Stimulated activated CD4-positive, alpha-beta T cell treated with anti-CD3 and anti-CD28 coated beads, TNF-alpha, amount 100 ng/mL, for 4 hours (primary cell): ENCODE measurements at regions not wholly inside any gene's neighbourhood (a gene's known extent, or its start where the extent isn't known, plus 50 kb on each side); places are given as distances from the start of the nearest gene placed in this dataset.
"Not testable (repeated sequence)": the region's sequence is repeated elsewhere in the genome, so short reads cannot be mapped to it uniquely, and the experiment has no call there.

ENCODE experiments used
- DNase-seq, 3 experiments: peaks; one replicate each; pipeline ENCODE4 v3.0.0-alpha.2; 2020; ENCODE audit warnings: low read depth in 3 of 3

DNA sequence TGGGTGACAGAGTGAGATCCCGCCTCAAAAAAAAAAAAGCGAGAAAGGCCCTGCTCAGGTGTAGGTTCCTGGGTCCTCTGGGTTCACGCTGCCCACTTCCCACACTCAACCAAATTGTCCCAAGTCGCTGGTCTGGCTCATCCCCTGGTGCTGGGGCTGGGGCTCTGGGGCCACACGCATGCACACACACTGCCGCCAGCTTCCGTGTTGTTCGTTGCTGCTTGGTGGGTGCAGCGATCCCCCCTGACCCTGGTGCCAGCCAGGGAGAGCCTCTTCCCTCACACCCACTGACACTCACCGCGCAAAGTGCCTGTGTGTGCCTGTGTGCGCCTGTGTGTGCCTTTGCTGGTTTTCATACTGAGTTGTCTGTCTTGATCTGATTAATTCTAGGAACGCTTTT is 124.1 kb upstream of the NKX1-1 start:
- DNase-seq = no peak

DNA sequence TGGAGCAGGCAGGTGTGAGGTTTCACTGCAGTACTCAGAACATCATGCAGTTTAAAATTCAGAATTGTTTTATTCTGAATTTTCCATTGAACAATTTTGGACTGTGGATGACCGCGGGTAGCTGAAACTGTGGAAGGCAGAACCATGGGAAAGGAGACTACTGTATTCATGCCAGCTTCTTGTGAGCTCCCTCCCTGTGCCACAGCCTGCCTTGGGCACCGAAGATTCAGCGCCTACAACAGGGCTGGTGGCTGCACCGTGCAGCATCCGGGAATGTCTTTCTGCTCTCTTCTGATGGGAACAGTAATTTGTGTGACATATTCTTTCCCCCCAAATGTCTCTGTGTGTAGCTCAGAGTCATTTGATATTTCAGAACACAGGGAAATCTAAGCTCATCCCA is 118.5 kb upstream of the NKX1-1 start:
- DNase-seq = no peak

DNA sequence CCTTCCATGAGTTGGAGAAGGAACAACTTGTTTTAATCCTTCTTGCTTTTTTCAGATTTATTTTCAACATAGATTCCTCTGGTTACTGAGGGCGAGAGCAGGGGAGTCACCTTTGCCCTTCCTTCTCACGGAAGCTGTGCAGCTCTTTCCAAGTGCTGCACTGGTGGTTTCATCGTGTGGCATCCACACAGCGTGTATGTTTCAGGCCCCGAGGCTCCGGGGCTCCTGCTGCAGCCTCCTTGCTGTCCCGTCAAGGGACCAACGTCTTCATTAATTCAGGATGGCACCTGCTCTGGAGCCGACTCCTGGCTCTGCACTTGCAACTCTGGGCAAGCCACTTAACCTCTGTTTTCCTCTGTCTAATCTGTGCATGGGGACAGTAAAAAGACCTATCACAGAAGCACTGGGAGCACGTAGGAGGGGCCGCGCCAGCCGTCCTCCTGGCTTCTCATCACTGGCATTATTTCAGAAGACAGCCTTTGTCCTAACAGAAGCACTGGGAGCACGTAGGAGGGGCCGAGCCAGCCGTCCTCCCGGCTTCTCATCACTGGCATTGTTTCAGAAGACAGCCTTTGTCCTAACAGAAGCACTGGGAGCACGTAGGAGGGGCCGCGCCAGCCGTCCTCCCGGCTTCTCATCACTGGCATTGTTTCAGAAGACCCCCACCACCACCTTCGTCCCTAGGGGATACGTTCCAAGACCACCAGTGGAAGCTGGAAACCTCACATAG is 117.8 kb upstream of the NKX1-1 start:
- DNase-seq = no peak

DNA sequence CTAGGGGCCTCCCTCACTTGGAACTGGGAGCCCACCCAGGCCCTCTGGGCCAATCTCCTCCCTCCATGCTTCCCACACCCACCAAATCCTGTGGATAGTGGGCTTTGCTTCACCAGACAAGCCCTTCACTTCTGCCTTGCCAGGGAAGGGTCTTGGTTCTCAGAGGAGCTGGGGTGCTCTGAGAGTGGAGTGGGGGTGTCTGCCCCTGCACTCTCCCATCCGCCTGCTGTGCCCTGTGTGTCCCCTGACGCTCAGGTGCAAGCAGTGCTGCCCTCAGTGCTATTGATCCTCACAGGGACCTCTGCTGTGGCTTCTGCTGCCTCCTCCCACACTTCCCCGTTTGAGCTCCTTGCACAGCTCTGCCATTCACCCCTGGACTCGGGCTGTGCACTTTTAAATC is 117.3 kb upstream of the NKX1-1 start:
- no peak for DNase-seq

DNA sequence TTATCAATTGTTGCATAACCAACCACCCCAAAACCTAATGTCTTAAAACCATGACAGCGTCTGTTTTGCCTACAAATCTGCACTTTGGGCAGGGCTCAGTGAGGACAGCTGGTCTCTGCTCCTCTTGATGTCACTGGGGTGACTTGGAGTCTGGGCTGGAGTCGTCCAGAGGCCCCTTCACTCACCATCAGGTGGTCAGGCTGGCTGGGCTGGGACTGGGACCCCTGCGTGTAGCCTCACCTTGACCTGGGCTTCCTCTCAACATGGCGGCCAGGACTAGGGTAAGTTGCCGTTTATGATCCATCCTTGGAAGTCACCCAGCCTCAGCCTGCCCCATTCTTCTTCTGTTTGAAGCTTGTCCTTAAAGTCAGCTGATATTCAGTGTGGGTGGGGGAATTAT is 116.8 kb upstream of the NKX1-1 start:
- no peak for DNase-seq

DNA sequence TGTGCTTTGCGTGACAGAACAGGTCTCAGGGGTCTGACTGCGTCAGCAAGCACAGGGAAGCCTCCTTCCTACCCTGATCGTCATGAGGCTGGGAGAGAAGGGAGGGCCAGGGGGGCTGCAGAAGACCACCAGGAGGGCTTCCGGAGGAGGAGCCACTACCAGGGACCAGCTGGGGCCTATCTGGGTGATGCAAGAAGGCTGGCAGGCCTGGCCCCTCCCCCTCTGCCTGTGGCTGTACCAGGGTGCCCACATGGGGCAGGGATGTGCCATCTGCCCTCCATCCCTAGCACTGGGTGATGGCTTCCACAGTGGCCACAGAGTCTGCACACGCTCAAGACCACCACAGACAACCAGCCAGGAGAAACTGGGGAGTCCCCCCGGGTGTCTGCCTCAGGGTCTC is 116.4 kb upstream of the NKX1-1 start:
- no peak for DNase-seq

DNA sequence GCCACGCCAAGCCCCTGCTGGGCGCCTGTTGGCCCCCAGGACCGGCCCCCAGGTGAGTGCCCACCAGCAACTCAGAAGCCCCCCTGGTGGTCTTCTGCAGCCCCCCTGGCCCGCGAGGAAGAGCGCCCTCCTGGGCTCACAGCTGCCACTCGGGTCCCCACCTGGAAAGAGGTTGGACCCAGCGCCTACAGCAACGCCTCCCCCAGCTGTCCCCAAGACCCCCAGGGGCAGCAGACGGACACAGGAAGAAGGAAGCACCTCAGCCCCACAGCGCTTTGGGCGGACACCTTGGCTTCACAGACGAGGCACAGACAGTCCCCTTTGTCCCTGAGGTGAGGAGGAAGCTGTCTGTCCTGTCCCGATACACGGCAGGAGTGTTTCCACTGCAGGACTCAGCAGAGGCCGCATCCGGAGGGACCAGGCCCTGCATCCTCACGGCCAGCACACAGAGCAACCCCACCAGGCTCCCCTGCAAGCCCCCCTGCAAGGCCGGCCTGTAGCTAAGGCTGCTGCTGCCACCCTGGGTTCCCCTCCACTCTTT is 115.6 kb upstream of the NKX1-1 start:
- no peak for DNase-seq

DNA sequence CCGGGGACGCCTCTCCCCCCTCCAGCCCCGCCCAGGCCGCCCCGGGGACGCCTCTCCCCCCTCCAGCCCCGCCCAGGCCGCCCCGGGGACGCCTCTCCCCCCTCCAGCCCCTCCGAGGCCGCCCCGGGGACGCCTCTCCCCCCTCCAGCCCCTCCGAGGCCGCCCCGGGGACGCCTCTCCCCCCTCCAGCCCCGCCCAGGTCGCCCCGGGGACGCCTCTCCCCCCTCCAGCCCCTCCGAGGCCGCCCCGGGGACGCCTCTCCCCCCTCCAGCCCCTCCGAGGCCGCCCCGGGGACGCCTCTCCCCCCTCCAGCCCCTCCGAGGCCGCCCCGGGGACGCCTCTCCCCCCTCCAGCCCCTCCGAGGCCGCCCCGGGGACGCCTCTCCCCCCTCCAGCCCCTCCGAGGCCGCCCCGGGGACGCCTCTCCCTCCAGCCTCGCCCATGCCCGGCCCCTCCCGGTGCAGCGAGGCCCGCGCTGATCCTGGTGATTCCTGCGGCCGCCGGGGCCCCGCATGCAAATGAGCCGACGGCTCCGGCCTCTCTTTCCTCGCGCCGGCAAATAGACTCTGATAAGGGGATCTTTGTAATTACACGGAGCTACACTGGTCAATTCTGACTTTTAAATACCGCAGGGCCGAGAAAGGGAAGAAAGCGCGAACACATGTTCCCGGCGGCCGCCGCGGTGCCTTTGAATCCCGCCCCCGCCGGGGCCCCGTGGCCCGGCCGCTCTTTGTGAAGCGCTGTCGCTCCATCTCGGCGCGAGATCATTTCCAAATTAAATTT is 114.7 kb upstream of the NKX1-1 start:
- DNase-seq = not testable (repeated sequence)

DNA sequence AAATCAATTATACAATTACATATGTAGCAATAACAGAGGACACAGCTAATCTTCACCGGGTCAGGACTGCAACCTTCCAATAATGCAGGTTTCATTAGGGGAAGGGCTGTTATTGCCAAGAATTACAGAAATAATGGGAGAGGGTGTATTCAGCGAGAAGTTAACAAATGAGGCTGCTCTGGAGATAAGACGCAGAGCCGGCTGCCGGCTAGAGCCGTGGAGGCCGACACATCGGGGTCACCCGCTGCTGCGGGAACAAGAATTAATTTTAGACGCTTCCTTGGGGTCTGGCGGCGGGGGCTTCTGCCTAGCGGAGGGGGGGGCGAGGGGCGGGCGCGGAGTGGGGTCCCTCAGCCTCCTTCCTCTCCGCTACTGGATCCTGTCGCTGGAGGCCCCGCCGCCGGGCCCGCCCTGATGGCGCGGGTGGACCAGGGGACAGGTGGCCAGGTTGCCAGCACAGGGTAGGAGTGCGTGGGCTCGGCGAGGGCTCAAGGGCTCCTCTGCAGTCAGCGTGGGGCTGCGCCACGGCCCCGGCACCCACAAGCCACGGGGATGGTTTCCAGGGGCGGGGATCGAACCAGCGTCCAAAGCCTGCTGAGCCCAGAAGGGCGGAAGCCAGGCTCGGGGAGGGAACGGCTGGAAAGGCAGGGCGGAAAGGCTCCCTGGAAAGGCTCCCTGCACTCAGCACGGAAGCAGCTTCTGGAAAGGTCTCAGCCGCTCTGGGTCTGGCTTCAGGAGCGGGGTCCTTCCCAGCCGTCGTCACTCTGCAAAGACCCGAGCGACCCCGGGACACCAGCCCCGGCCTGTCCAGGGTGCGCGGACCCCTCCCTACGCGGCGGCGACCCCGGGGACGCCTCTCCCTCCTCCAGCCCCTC is 113.8 kb upstream of the NKX1-1 start:
- no peak for DNase-seq

DNA sequence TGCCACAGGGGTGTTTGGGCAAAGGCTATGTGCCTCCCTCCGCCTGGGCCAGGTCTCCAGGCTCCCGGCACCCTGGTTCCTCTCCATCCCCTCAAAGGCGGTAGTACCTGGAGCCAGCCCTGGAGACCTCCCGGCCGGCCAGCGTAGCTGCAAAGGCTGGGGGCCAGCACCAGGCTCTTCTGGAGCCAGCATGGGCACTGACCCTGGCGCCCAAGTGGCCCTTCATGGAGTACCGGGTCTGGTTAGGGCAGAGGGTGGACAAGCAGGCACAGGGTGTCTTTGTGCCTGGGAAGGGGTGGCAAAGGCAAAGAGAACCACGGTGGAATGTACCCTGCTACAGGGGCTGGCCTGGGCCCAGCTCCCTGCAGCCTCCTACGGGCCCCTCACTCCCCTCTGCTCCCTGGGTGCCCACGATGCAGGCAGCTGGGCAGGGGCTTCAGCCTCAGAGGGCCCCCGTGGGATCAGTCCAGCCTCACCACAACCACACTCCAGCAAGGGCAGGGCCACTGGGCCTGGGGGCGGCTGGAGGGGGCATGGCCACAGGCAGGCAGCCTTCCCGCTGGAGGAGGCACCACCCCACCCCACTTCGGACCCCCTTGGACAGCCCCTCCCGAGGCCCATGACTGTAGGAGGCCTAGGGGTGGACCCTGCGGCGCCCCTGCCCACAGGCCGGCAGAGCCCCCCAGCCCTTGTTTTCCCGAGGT is 112.9 kb upstream of the NKX1-1 start:
- DNase-seq = no peak

DNA sequence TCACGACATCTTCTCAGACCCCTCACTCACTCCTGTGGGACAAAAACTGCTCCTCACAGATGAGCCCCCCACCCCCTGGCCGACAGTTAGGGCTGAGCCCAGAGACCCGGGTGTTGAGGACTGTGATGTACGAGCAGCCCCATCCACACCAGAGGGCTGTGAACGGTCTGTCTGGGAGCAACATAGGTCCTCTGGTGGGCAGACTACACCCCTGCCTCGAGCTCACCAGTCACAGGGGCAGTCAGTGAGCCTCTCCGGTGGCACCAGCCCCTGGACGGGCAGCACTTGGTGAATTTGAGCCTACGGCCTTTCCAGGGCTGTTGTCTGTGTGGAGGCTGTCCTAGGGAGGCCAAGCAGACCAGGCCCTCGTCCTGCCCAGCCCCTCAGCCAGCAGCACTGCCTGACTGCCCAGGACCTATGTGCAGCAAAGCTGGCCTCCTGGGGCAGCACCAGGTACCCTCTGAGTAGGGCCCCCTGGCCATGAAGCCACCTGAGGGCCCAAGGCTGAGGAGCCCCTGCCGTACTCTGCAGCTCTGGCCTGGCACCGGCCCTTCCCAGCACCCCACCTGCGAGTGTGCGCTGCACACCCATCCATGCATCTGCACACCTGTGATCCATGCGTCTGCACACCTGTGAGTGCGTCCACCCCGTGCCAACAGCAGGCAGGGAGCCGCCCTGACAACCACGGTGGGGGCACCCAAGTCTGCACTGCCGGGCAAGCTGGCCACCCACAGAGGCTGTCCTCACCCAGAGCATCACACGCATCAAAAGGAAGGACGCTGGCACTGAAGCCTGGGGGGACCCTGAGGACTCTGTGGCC is 111.6 kb upstream of the NKX1-1 start:
- no peak for DNase-seq

DNA sequence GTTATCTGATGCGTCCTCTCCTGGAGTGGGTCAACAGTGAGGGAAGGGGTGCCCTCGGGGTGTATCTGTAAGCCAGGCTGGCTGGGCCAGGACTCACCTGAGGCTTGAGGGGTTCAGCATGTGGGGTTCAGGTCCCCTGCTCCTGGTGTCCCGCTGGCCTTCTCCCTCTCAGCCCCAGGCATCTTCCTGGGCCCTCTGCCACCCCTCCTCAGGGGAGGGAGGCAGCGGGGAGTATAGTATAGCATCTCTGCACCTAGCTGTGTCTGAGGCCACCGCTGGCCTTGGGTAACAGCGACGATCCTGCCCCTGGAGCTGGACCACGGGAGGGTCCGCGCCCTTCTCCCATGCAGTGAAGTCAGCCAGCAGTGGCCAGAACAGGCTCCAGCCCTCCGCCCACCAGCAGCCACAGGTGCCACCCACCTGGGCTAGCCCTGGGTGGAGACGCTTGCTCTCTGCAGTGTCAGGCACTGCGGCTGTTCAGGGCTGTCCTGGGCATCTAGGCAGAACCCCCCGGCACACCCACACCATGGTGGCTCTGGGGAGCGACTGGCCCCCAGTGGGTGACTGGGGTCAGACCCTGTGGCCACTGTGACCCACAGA is 110.7 kb upstream of the NKX1-1 start:
- no peak for DNase-seq

DNA sequence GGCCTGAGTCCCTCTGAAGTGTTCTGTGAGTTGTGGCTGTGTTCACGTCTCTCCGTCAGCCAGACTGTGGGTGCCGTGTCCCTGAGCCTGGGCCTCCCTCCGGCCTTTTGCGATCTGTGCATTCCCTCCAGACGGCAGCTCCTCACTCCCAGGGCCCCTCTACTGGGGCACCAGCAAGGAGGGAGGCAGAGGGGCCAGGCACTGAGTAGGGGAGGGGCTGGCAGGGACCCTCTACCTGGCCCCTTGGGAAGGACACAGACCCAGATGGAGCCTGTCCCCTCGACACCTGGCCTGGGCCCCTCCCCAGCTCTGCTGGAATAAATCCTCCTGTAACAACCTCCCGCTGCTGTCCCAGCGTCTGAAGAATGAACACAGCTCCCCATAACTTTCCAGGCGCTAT is 110.0 kb upstream of the NKX1-1 start:
- no peak for DNase-seq

DNA sequence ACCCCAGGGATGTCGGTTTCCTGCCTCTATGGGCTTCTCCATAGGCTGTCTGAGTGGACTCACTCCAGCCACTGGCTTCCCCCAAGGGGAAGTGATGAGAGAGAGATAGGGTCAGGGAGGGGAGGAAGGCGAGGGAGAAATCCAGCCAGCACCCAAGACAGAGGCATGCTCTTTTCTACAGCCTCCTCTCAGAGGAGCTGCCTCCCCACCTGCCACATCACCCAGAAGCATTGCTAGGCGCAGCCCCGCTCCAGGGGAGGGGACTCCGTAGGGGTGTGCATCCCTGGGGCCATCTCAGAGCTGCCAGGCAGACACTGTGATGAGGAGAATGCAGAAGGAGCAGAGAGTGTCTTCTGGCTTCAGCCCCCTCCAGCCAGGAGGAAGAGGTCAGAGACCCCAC is 109.5 kb upstream of the NKX1-1 start:
- no peak for DNase-seq

DNA sequence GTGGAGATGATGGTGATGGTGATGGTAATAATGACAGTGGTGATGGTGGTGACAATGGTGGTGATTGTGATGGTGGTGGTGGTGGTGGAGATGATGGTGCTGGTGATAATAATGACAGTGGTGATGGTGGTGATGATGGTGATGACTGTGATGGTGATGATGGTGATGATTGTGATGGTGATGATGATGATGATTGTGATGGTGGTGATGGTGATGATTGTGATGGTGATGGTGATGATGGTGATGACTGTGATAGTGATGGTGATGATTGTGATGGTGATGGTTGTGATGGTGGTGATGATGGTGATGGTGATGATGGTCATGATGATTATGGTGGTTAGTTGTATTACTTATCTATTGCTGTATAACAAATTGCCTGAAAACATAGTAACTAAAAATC is 108.9 kb upstream of the NKX1-1 start:
- no peak for DNase-seq

DNA sequence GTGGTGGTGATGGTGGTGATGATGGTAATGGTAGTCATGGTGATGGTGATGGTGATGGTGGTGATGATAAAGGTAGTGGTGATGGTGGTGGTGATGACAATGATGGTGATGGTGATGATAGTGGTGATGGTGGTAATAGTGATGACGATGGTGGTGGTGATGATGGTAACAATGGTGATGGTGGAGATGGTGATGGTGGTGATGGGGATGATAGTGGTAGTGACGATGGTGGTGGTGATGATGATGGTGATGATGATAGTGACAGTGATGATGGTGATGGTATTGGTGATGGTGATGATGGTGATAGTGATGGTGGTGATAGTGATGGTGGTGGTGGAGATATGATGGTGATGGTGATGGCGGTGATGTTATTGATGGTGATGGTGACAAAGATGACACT is 108.4 kb upstream of the NKX1-1 start:
- DNase-seq = no peak

DNA sequence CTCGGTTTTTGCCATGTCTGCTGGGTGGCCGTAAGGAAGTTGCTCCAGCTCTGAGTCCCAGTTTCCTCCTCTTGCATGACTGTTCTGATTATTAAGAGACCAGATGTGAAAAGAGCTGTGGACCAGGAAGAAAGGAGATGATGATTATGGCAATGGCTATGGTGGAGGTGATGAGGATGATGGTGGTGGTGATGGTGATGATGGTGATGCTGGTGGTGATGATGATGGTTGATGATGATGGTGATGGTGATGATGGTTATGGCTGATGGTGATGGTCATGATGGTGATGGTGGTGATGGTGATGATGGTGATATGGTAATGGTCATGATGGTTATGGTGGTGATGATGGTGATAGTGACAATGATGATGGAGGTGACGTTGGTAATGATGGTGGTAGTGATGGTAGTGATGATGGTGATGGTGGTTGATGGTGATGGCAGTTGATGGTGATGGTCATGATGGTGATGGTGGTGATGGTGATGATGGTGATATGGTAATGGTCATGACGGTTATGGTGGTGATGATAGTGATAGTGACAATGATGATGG is 107.8 kb upstream of the NKX1-1 start:
- no peak for DNase-seq

DNA sequence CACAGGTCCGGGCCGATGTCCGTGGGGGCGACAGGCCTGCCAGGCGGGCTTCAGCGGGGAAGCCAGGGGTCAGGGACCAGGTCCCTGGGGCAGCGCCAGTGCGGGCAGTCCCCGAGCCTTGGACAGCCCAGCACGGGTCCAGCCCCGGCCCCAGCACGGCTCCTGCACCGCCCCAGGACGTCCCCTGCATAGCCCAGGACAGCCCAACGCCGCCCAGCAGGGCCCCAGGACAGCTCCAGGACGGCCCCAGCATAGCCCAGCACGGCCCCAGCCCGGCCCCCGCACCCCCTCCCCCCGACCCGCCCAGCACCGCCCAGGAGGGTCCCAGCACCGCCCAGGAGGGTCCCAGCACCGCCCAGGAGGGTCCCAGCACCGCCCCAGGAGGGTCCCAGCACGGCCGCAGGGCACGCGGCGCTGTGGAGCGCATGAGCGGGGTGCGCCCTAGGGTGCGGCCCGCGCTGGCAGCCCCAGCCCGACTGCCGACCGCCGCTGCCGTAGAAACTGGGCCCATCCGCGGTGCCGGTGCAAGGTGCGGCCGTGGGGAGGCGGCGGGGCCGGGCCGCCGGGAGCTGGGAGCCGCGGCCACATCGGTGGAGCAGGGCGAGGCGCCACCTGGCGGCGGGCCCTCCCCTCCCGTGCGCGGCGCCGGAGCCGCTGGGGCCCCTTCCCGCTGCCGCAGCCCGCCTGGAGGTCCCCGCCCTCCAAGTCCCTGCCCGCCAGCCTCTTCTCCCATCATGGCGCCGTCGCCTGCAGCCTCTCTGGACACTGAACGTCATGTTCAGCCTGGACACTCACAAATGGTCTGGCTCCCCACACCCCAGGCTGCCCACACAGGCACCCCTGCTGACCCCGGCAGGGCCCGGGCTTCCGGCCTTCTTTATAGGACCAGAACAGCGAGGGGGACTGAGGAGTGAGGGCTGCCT is 106.8 kb upstream of the NKX1-1 start:
- DNase-seq = peak; percentile 22 to 47 (median 27)
